ENCODE measurements at regions not wholly inside any gene's neighbourhood (a gene's known extent, or its start where the extent isn't known, plus 50 kb on each side); places are given as distances from the start of the nearest gene placed in this dataset.
"Not testable (repeated sequence)": the region's sequence is repeated elsewhere in the genome, so short reads cannot be mapped to it uniquely, and the experiment has no call there.

GRCh38 chr15:66884661-66885237, 180.7 kb upstream of the SMAD3 start:
- no peak for DNase-seq

- DNase-seq: no peak
Measured at GRCh38 chr15:66885281-66885915, 180.0 kb upstream of the SMAD3 start.

- DNase-seq: no peak
Measured at GRCh38 chr15:66886241-66886675, 179.1 kb upstream of the SMAD3 start.

- DNase-seq: no peak
Measured at GRCh38 chr15:66886686-66887273, 178.6 kb upstream of the SMAD3 start.

- not testable (repeated sequence) for DNase-seq
Measured at GRCh38 chr15:66889298-66889697, 176.1 kb upstream of the SMAD3 start.

- no peak for DNase-seq
Measured at GRCh38 chr15:66891776-66892175, 173.6 kb upstream of the SMAD3 start.

- DNase-seq: no peak
Measured at GRCh38 chr15:66893294-66893693, 172.1 kb upstream of the SMAD3 start.

GRCh38 chr15:66894363-66894762, 171.0 kb upstream of the SMAD3 start:
- DNase-seq: no peak

- DNase-seq: no peak
Measured at GRCh38 chr15:66894986-66895780, 170.2 kb upstream of the SMAD3 start.

GRCh38 chr15:66895794-66896453, 169.5 kb upstream of the SMAD3 start:
- DNase-seq: no peak

GRCh38 chr15:66896611-66897010, 168.8 kb upstream of the SMAD3 start:
- DNase-seq: no peak

GRCh38 chr15:66897416-66897815, 168.0 kb upstream of the SMAD3 start:
- DNase-seq: no peak

GRCh38 chr15:66897971-66898370, 167.4 kb upstream of the SMAD3 start:
- DNase-seq: no peak

GRCh38 chr15:66898656-66899386, 166.6 kb upstream of the SMAD3 start:
- no peak for DNase-seq

GRCh38 chr15:66899555-66900350, 165.6 kb upstream of the SMAD3 start:
- no peak for DNase-seq

- DNase-seq: no peak
Measured at GRCh38 chr15:66900586-66901310, 164.7 kb upstream of the SMAD3 start.

GRCh38 chr15:66901336-66902100, 163.9 kb upstream of the SMAD3 start:
- no peak for DNase-seq

- no peak for DNase-seq
Measured at GRCh38 chr15:66905185-66905584, 160.2 kb upstream of the SMAD3 start.

GRCh38 chr15:66905954-66906353, 159.4 kb upstream of the SMAD3 start:
- no peak for DNase-seq

Measured in effector CD4-positive, alpha-beta T cell (primary cell).